Body of pancreas (tissue), 4 donors: ENCODE measurements at regions not wholly inside any gene's neighbourhood (a gene's known extent, or its start where the extent isn't known, plus 50 kb on each side); places are given as distances from the start of the nearest gene placed in this dataset.

Source experiments
- CTCF ChIP-seq, 7 experiments: fragments of 450-650 bp in 4 of 7; fragments of 200-600 bp in 3 of 7; sonication (generic) in 3 of 7; IDR thresholded peaks; one replicate each; pipeline ENCODE4 v1.5.1; 2016 to 2019; ENCODE audit warnings: antibody characterized with exemption in 7 of 7
- POLR2A ChIP-seq, 3 donors: fragments of 450-650 bp; IDR thresholded peaks; one replicate each; pipeline ENCODE4 v1.6.1; 2016; ENCODE audit warnings: antibody characterized with exemption in 3 of 3, mild to moderate bottlenecking in 2 of 3

GRCh38 chr20:24808616-24809015 is 140.5 kb upstream of the CST7 start:
- no peak for TF ChIP-seq CTCF (IDR thresholded peaks at IDR 0.05)
- TF ChIP-seq POLR2A (IDR thresholded peaks at IDR 0.05) = no peak
